ENCODE measurements at regions not wholly inside any gene's neighbourhood (a gene's known extent, or its start where the extent isn't known, plus 50 kb on each side); places are given as distances from the start of the nearest gene placed in this dataset.
A peak's percentile ranks its signal among the peaks of the same experiment; 100 is the strongest.

- DNase-seq (ENCODE audit: low read depth in 1 of 2, low spot score in 1 of 2), result no peak
- in situ Hi-C loops (cut with HindIII; ENCODE audit: low pct_unique_long_range_greater_than_20kb, low sequenced_read_pairs), result no loop called here
- TF ChIP-seq JUND (IDR thresholded peaks at IDR 0.05; ENCODE audit: low read depth), result no peak
These were observed 623.5 kb downstream of the EPHA4 start for GRCh38 chr2:220948579-220948978.

GRCh38 chr2:220949466-220949865 lies 622.6 kb downstream of the EPHA4 start:
- TF ChIP-seq JUND (IDR thresholded peaks at IDR 0.05; ENCODE audit: low read depth), result no peak
- DNase-seq (ENCODE audit: low read depth in 1 of 2, low spot score in 1 of 2), result no peak
- in situ Hi-C loops (cut with HindIII; ENCODE audit: low pct_unique_long_range_greater_than_20kb, low sequenced_read_pairs), result no loop called here

GRCh38 chr2:220955776-220956175 lies 616.3 kb downstream of the EPHA4 start:
- no peak for DNase-seq (ENCODE audit: low read depth in 1 of 2, low spot score in 1 of 2)
- in situ Hi-C loops (cut with HindIII; ENCODE audit: low pct_unique_long_range_greater_than_20kb, low sequenced_read_pairs), result no loop called here
- TF ChIP-seq JUND (IDR thresholded peaks at IDR 0.05; ENCODE audit: low read depth), result no peak

GRCh38 chr2:220956429-220956828 lies 615.7 kb downstream of the EPHA4 start:
- DNase-seq (ENCODE audit: low read depth in 1 of 2, low spot score in 1 of 2), result no peak
- no peak for TF ChIP-seq JUND (IDR thresholded peaks at IDR 0.05; ENCODE audit: low read depth)
- in situ Hi-C loops (cut with HindIII; ENCODE audit: low pct_unique_long_range_greater_than_20kb, low sequenced_read_pairs), result no loop called here

GRCh38 chr2:220959391-220959802 lies 612.7 kb downstream of the EPHA4 start:
- peak in 1 of 2 experiments; percentile 70 for DNase-seq (ENCODE audit: low read depth in 1 of 2, low spot score in 1 of 2)
- TF ChIP-seq JUND (IDR thresholded peaks at IDR 0.05; ENCODE audit: low read depth), result no peak
- in situ Hi-C loops (cut with HindIII; ENCODE audit: low pct_unique_long_range_greater_than_20kb, low sequenced_read_pairs), result no loop called here

GRCh38 chr2:220961143-220961860 lies 610.8 kb downstream of the EPHA4 start:
- DNase-seq (ENCODE audit: low read depth in 1 of 2, low spot score in 1 of 2), result no peak
- no peak for TF ChIP-seq JUND (IDR thresholded peaks at IDR 0.05; ENCODE audit: low read depth)
- in situ Hi-C loops (cut with HindIII; ENCODE audit: low pct_unique_long_range_greater_than_20kb, low sequenced_read_pairs), result no loop called here

- DNase-seq (ENCODE audit: low read depth in 1 of 2, low spot score in 1 of 2), result no peak
- no peak for TF ChIP-seq JUND (IDR thresholded peaks at IDR 0.05; ENCODE audit: low read depth)
- in situ Hi-C loops (cut with HindIII; ENCODE audit: low pct_unique_long_range_greater_than_20kb, low sequenced_read_pairs), result no loop called here
These were observed 609.5 kb downstream of the EPHA4 start for GRCh38 chr2:220962556-220962955.

- in situ Hi-C loops (cut with HindIII; ENCODE audit: low pct_unique_long_range_greater_than_20kb, low sequenced_read_pairs), result no loop called here
- no peak for TF ChIP-seq JUND (IDR thresholded peaks at IDR 0.05; ENCODE audit: low read depth)
- DNase-seq (ENCODE audit: low read depth in 1 of 2, low spot score in 1 of 2), result no peak
These were observed 609.0 kb downstream of the EPHA4 start for GRCh38 chr2:220963076-220963475.

- no peak for TF ChIP-seq JUND (IDR thresholded peaks at IDR 0.05; ENCODE audit: low read depth)
- in situ Hi-C loops (cut with HindIII; ENCODE audit: low pct_unique_long_range_greater_than_20kb, low sequenced_read_pairs), result no loop called here
- DNase-seq (ENCODE audit: low read depth in 1 of 2, low spot score in 1 of 2), result no peak
These were observed 608.2 kb downstream of the EPHA4 start for GRCh38 chr2:220963930-220964329.

GRCh38 chr2:220966636-220967035 lies 605.5 kb downstream of the EPHA4 start:
- no peak for TF ChIP-seq JUND (IDR thresholded peaks at IDR 0.05; ENCODE audit: low read depth)
- in situ Hi-C loops (cut with HindIII; ENCODE audit: low pct_unique_long_range_greater_than_20kb, low sequenced_read_pairs), result no loop called here
- DNase-seq (ENCODE audit: low read depth in 1 of 2, low spot score in 1 of 2), result no peak

- in situ Hi-C loops (cut with HindIII; ENCODE audit: low pct_unique_long_range_greater_than_20kb, low sequenced_read_pairs), result no loop called here
- no peak for DNase-seq (ENCODE audit: low read depth in 1 of 2, low spot score in 1 of 2)
- TF ChIP-seq JUND (IDR thresholded peaks at IDR 0.05; ENCODE audit: low read depth), result no peak
These were observed 602.8 kb downstream of the EPHA4 start for GRCh38 chr2:220969348-220969747.

- in situ Hi-C loops (cut with HindIII; ENCODE audit: low pct_unique_long_range_greater_than_20kb, low sequenced_read_pairs), result no loop called here
- no peak for DNase-seq (ENCODE audit: low read depth in 1 of 2, low spot score in 1 of 2)
- TF ChIP-seq JUND (IDR thresholded peaks at IDR 0.05; ENCODE audit: low read depth), result no peak
These were observed 591.0 kb downstream of the EPHA4 start for GRCh38 chr2:220980966-220981675.

- no peak for TF ChIP-seq JUND (IDR thresholded peaks at IDR 0.05; ENCODE audit: low read depth)
- in situ Hi-C loops (cut with HindIII; ENCODE audit: low pct_unique_long_range_greater_than_20kb, low sequenced_read_pairs), result no loop called here
- no peak for DNase-seq (ENCODE audit: low read depth in 1 of 2, low spot score in 1 of 2)
These were observed 590.2 kb downstream of the EPHA4 start for GRCh38 chr2:220981926-220982325.

All from T47D (cell line).